GM12873 (cell line): ENCODE measurements at regions not wholly inside any gene's neighbourhood (a gene's known extent, or its start where the extent isn't known, plus 50 kb on each side); places are given as distances from the start of the nearest gene placed in this dataset.

Experiments
- CTCF ChIP-seq: IDR thresholded peaks from 2 replicates; pipeline ENCODE4 v1.5.1; 2012; ENCODE audit warnings: low read depth, mild to moderate bottlenecking, moderate library complexity, low read length, control low read depth; ENCODE audit not compliant: insufficient read depth; ENCODE audit errors: missing control alignments

- TF ChIP-seq CTCF, result no peak
Measured at GRCh38 chr2:193679847-193680246, 1485.1 kb upstream of the TMEFF2 start.

GRCh38 chr2:193670478-193670877, 1475.7 kb upstream of the TMEFF2 start:
- TF ChIP-seq CTCF, result no peak

- TF ChIP-seq CTCF, result no peak
Measured at GRCh38 chr2:193668557-193669323, 1474.0 kb upstream of the TMEFF2 start.

- no peak for TF ChIP-seq CTCF
Measured at GRCh38 chr2:193627927-193628272, 1433.2 kb upstream of the TMEFF2 start.

- no peak for TF ChIP-seq CTCF
Measured at GRCh38 chr2:193627187-193627926, 1432.6 kb upstream of the TMEFF2 start.

GRCh38 chr2:193608451-193608850, 1413.7 kb upstream of the TMEFF2 start:
- no peak for TF ChIP-seq CTCF

- TF ChIP-seq CTCF, result no peak
Measured at GRCh38 chr2:193590831-193591230, 1396.1 kb upstream of the TMEFF2 start.
